Peyer's patch (tissue), 4 donors: ENCODE measurements at regions not wholly inside any gene's neighbourhood (a gene's known extent, or its start where the extent isn't known, plus 50 kb on each side); places are given as distances from the start of the nearest gene placed in this dataset.
"Not testable (repeated sequence)": the region's sequence is repeated elsewhere in the genome, so short reads cannot be mapped to it uniquely, and the experiment has no call there.

Source experiments
- DNase-seq, 3 donors: peaks; one replicate each; pipeline ENCODE4 v3.0.0-alpha.2; 2017 to 2019
- H3K27ac ChIP-seq, 4 donors: fragments of 200-600 bp; sonication (generic); one replicate each; pipeline ENCODE4 v1.5.1; 2016 to 2019
- H3K27me3 ChIP-seq, 2 donors: fragments of 200-600 bp; sonication (generic); one replicate each; pipeline ENCODE4 v1.5.1; 2019
- H3K36me3 ChIP-seq, 3 donors: fragments of 200-600 bp; sonication (generic); one replicate each; pipeline ENCODE4 v1.5.1; 2016 to 2019
- H3K4me1 ChIP-seq, 4 donors: fragments of 200-600 bp; sonication (generic); one replicate each; pipeline ENCODE4 v1.5.1; 2016 to 2019
- H3K4me3 ChIP-seq, 4 donors: fragments of 200-600 bp; sonication (generic); 1 replicate in 3 of 4; 2 replicates in 1 of 4; pipeline ENCODE4 v1.5.1; 2016 to 2019; ENCODE audit warnings: mild to moderate bottlenecking in 1 of 4
- H3K9me3 ChIP-seq, 4 donors: fragments of 200-600 bp; sonication (generic); one replicate each; pipeline ENCODE4 v1.5.1; 2016 to 2019; ENCODE audit warnings: mild to moderate bottlenecking in 1 of 4
- CTCF ChIP-seq, 6 experiments: fragments of 450-650 bp in 4 of 6; fragments of 200-600 bp in 2 of 6; sonication (generic) in 1 of 6; IDR thresholded peaks; one replicate each; pipeline ENCODE4 v1.5.1; 2017 to 2019; ENCODE audit warnings: antibody characterized with exemption in 6 of 6, mild to moderate bottlenecking in 3 of 6, moderate library complexity in 1 of 6
- POLR2A ChIP-seq, 2 donors: fragments of 450-650 bp; IDR thresholded peaks; one replicate each; pipeline ENCODE4 v1.5.1; 2017; ENCODE audit warnings: antibody characterized with exemption in 2 of 2, mild to moderate bottlenecking in 2 of 2, moderate library complexity in 2 of 2

- peak overlapping the region in 1 of 4 donors; percentile 40 for H3K27ac ChIP-seq
Measured at GRCh38 chr6:82118150-82118562, 129.4 kb downstream of the IBTK start.

GRCh38 chr6:82114748-82115147 is 132.8 kb downstream of the IBTK start:
- H3K4me1 ChIP-seq = no peaks in the 10 kb centered on the region
- no peaks in the 10 kb centered on the region for H3K36me3 ChIP-seq
- no peak overlapping the region for H3K27ac ChIP-seq
- H3K27me3 ChIP-seq = no peaks in the 10 kb centered on the region
- no peak overlapping the region for H3K4me3 ChIP-seq
- TF ChIP-seq CTCF (IDR thresholded peaks at IDR 0.05) (no peak), POLR2A (IDR thresholded peaks at IDR 0.05) (no peak)
- no peak for DNase-seq
- H3K9me3 ChIP-seq = no peaks in the 10 kb centered on the region

More at GRCh38 chr6:82118150-82118562, 129.4 kb downstream of the IBTK start:
- TF ChIP-seq POLR2A (IDR thresholded peaks at IDR 0.05) (no peak), CTCF (IDR thresholded peaks at IDR 0.05) (no peak)
- no peaks in the 10 kb centered on the region for H3K27me3 ChIP-seq
- H3K4me3 ChIP-seq = no peak overlapping the region
- H3K36me3 ChIP-seq = no peaks in the 10 kb centered on the region
- DNase-seq = no peak
- no peaks in the 10 kb centered on the region for H3K9me3 ChIP-seq
- H3K4me1 ChIP-seq = no peaks in the 10 kb centered on the region

- H3K4me1 ChIP-seq = no peaks in the 10 kb centered on the region
- H3K27ac ChIP-seq = no peak overlapping the region
- TF ChIP-seq CTCF (IDR thresholded peaks at IDR 0.05) = no peak
- TF ChIP-seq POLR2A (IDR thresholded peaks at IDR 0.05) = no peak
- H3K9me3 ChIP-seq = no peaks in the 10 kb centered on the region
- H3K27me3 ChIP-seq = no peaks in the 10 kb centered on the region
- H3K36me3 ChIP-seq = no peaks in the 10 kb centered on the region
- no peak overlapping the region for H3K4me3 ChIP-seq
- no peak for DNase-seq
Measured at GRCh38 chr6:82113231-82113630, 134.3 kb downstream of the IBTK start.

GRCh38 chr6:82111818-82112217 is 135.7 kb downstream of the IBTK start:
- no peaks in the 10 kb centered on the region for H3K36me3 ChIP-seq
- DNase-seq = no peak
- no peak overlapping the region for H3K4me3 ChIP-seq
- H3K4me1 ChIP-seq = no peaks in the 10 kb centered on the region
- no peak overlapping the region for H3K27ac ChIP-seq
- no peak for TF ChIP-seq CTCF (IDR thresholded peaks at IDR 0.05)
- TF ChIP-seq POLR2A (IDR thresholded peaks at IDR 0.05) = no peak
- H3K27me3 ChIP-seq = no peaks in the 10 kb centered on the region
- H3K9me3 ChIP-seq = no peaks in the 10 kb centered on the region

GRCh38 chr6:82111114-82111513 is 136.4 kb downstream of the IBTK start:
- no peak overlapping the region for H3K27ac ChIP-seq
- H3K4me1 ChIP-seq = no peaks in the 10 kb centered on the region
- no peaks in the 10 kb centered on the region for H3K36me3 ChIP-seq
- no peaks in the 10 kb centered on the region for H3K9me3 ChIP-seq
- no peak overlapping the region for H3K4me3 ChIP-seq
- H3K27me3 ChIP-seq = no peaks in the 10 kb centered on the region
- no peak for DNase-seq
- TF ChIP-seq CTCF (IDR thresholded peaks at IDR 0.05) (no peak), POLR2A (IDR thresholded peaks at IDR 0.05) (no peak)

GRCh38 chr6:82103171-82103570 is 144.4 kb downstream of the IBTK start:
- H3K36me3 ChIP-seq, DNase-seq, H3K4me3 ChIP-seq, H3K27me3 ChIP-seq, H3K27ac ChIP-seq, H3K4me1 ChIP-seq, H3K9me3 ChIP-seq: not testable (repeated sequence)

GRCh38 chr6:82101374-82102114 is 146.0 kb downstream of the IBTK start:
- not testable (repeated sequence) for H3K4me1 ChIP-seq, H3K27ac ChIP-seq, H3K36me3 ChIP-seq, DNase-seq, H3K27me3 ChIP-seq, H3K9me3 ChIP-seq
- H3K4me3 ChIP-seq = peak overlapping the region in 2 of 4 donors; percentile 10 to 29

- not testable (repeated sequence) for H3K9me3 ChIP-seq, H3K27me3 ChIP-seq, DNase-seq, H3K4me1 ChIP-seq, H3K36me3 ChIP-seq, H3K4me3 ChIP-seq, H3K27ac ChIP-seq
Measured at GRCh38 chr6:82100763-82101162, 146.8 kb downstream of the IBTK start.
